ENCODE measurements at regions not wholly inside any gene's neighbourhood (a gene's known extent, or its start where the extent isn't known, plus 50 kb on each side); places are given as distances from the start of the nearest gene placed in this dataset.
"Not testable (repeated sequence)": the region's sequence is repeated elsewhere in the genome, so short reads cannot be mapped to it uniquely, and the experiment has no call there.

DNA sequence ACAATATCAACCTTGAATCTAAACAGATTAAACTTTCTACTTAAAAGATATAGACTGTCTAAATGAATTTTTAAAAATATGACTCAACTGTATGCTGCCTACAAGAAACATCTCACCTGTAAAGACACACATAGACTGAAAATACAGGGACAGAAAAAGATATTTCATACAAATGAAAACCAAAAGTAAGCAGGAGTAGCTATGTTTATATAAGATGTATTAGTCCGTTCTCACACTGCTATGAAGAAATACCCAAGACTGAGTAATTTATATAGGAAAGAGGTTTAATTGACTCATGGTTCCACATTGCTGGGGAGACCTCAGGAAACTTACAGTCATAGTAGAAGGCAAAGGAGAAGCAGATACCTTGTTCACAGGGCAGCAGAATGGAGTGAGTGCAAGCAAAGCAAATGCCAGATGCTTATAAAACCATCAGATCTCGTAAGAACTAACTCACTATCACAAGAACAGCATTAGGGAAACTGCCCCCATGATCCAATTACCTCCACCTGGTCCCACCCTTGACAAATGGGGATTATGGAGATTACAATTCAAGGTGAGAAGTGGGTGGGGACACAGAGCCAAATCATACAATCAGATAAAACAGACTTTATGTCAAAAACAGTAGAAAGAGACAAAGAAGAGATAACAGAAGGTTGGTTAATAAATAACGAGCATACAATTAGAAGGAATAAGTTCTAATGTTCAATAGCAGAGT, 214.4 kb upstream of the SLC39A10 start:
- in situ Hi-C loops (cut with MboI; ENCODE audit: low pct_unique_long_range_greater_than_20kb, low sequenced_read_pairs, unreplicated experiment), result no loop called here

DNA sequence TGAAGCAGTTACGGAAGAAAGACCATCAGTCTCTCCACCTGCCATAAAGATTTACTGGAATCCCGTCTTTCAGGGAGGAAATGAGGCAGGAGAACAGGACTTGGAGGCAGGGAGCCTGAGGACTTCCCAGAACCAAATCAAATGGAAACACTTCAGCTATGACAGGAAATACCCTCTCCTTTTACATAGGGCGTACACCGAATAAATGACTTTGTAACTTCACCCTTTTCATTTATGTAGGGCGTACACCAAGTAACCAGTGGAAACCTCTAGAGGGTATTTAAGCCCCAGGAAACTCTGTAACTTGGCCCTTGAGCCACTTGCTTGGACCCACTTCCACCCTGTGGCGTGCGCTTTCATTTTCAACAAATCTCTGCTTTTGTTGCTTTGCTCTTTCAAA, 218.3 kb upstream of the SLC39A10 start:
- no peak for DNase-seq (ENCODE audit: low spot score)
- in situ Hi-C loops (cut with MboI; ENCODE audit: low pct_unique_long_range_greater_than_20kb, low sequenced_read_pairs, unreplicated experiment), result no loop called here
- TF ChIP-seq, protein P1, sequence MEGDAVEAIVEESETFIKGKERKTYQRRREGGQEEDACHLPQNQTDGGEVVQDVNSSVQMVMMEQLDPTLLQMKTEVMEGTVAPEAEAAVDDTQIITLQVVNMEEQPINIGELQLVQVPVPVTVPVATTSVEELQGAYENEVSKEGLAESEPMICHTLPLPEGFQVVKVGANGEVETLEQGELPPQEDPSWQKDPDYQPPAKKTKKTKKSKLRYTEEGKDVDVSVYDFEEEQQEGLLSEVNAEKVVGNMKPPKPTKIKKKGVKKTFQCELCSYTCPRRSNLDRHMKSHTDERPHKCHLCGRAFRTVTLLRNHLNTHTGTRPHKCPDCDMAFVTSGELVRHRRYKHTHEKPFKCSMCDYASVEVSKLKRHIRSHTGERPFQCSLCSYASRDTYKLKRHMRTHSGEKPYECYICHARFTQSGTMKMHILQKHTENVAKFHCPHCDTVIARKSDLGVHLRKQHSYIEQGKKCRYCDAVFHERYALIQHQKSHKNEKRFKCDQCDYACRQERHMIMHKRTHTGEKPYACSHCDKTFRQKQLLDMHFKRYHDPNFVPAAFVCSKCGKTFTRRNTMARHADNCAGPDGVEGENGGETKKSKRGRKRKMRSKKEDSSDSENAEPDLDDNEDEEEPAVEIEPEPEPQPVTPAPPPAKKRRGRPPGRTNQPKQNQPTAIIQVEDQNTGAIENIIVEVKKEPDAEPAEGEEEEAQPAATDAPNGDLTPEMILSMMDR (IDR thresholded peaks at IDR 0.05; ENCODE audit: extremely low read depth, insufficient read depth, missing control alignments), result no peak

More for the DNA sequence above, 214.4 kb upstream of the SLC39A10 start:
- TF ChIP-seq, protein P1 (IDR thresholded peaks at IDR 0.05; ENCODE audit: extremely low read depth, insufficient read depth, missing control alignments), result no peak
- DNase-seq (ENCODE audit: low spot score), result no peak

DNA sequence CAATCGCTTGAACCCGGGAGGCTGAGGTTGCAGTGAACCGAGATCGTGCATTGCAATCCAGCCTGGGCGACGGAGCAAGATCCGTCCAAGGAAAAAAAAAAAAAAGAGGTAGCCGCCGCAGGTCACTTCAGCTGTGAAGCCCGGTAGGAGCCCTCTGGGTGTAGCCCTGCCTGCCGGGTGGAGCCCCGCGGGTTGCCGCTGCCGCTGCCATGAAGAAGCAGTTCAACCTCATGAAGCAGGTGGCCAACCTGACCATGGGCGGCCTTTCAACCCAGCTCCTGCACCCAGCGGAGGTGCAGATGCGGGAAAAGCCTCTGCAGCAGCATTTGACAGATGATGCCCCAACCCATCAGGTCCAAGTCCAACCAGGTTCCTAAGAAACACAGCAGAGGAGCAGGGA, 219.5 kb upstream of the SLC39A10 start:
- TF ChIP-seq, protein P1 (IDR thresholded peaks at IDR 0.05; ENCODE audit: extremely low read depth, insufficient read depth, missing control alignments), result no peak
- DNase-seq (ENCODE audit: low spot score), result no peak
- in situ Hi-C loops (cut with MboI; ENCODE audit: low pct_unique_long_range_greater_than_20kb, low sequenced_read_pairs, unreplicated experiment), result no loop called here

DNA sequence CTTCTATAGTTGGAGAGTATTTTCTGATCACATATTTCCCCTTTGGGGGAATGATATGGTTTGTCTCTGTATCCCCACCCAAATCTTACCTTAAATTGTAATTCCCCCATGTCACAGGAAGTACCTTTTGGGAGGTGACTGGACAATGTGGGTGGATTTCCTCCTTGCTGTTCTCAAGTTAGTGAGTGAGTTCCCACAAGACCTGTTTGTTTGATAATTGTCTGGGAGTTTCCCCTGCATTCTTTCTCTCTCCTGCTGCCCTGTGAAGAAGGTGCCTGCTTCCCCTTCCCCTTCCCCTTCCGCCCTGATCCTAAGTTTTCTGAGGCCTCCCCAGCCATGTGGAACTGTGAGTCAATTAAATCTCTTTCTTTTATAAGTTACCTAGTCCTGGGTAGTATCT, 222.7 kb upstream of the SLC39A10 start:
- DNase-seq (ENCODE audit: low spot score), result no peak
- in situ Hi-C loops (cut with MboI; ENCODE audit: low pct_unique_long_range_greater_than_20kb, low sequenced_read_pairs, unreplicated experiment), result no loop called here

DNA sequence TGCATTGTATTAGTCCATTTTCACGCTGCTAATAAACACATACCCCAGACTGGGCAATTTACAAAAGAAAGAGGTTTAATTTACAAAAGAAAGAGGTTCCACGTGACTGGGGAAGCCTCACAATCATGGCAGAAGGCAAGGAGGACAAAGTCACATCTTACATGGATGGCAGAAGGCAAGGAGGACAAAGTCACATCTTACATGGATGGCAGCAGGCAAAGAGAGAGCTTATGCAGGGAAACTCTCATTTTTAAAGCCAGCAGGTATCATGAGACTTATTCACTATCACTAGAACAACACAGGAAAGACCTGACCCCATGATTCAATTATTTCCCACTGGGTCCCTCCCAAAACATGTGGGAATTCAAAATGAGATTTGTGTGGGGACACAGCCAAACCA, 223.3 kb upstream of the SLC39A10 start:
- DNase-seq (ENCODE audit: low spot score); in situ Hi-C loops (cut with MboI; ENCODE audit: low pct_unique_long_range_greater_than_20kb, low sequenced_read_pairs, unreplicated experiment): not testable (repeated sequence)

More for the DNA sequence above, 222.7 kb upstream of the SLC39A10 start:
- TF ChIP-seq, protein P1 (IDR thresholded peaks at IDR 0.05; ENCODE audit: extremely low read depth, insufficient read depth, missing control alignments), result no peak

DNA sequence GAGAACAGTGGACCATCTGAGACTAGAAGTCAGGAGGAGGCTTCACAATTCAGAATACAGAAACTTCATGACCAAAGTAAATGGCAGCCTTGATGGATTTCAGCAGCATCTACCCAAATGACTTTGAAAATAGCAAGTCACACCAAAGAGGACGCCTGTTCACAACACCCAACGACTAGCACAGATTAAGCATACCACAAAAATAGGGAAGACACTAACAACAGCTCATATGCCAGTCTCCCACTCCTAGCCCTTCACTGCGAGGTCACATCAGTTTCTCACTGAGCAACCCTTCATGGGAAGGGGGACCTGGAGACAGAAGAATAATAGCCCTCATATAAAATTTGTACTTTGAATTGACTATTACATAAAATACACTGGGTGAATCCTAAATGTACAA, 228.4 kb upstream of the SLC39A10 start:
- TF ChIP-seq, protein P1 (IDR thresholded peaks at IDR 0.05; ENCODE audit: extremely low read depth, insufficient read depth, missing control alignments), result no peak
- DNase-seq (ENCODE audit: low spot score), result no peak
- in situ Hi-C loops (cut with MboI; ENCODE audit: low pct_unique_long_range_greater_than_20kb, low sequenced_read_pairs, unreplicated experiment), result no loop called here

DNA sequence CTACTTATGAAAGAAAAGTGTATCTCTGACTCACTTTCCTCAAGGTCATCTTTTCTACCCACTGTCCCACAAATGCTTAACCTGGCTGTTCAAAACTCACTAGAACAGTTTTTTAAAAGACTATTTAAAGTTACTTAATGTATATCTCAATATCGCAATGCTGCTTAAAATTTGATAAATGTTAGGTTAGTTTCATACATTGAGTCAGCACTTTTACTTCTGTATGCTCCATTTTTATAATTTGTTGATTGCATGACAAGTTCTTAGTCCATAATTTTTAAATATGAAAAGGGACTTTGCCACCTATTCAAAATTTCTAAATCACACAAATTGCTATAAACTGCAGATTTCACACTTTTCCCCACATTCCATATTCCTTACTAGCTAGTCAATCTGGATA, 231.7 kb upstream of the SLC39A10 start:
- TF ChIP-seq, protein P1 (IDR thresholded peaks at IDR 0.05; ENCODE audit: extremely low read depth, insufficient read depth, missing control alignments), result no peak
- in situ Hi-C loops (cut with MboI; ENCODE audit: low pct_unique_long_range_greater_than_20kb, low sequenced_read_pairs, unreplicated experiment), result no loop called here
- no peak for DNase-seq (ENCODE audit: low spot score)
